OCI-LY3 (cell line): ENCODE measurements at regions not wholly inside any gene's neighbourhood (a gene's known extent, or its start where the extent isn't known, plus 50 kb on each side); places are given as distances from the start of the nearest gene placed in this dataset.

Source experiments
- EZH2phosphoT487 ChIP-seq: fragments of 200-600 bp; shearing (Covaris generic); IDR thresholded peaks from 2 replicates; pipeline ENCODE4 v1.6.1; 2018; ENCODE audit warnings: antibody characterized with exemption, mixed run types, low read depth
- TF ChIP-seq, protein P1 (sequence below): fragments of 200-600, 300-600 bp; sonication (generic); IDR thresholded peaks from 2 replicates; pipeline ENCODE4 v1.5.1; 2014; ENCODE audit warnings: antibody characterized with exemption, low read length, low read depth

DNA sequence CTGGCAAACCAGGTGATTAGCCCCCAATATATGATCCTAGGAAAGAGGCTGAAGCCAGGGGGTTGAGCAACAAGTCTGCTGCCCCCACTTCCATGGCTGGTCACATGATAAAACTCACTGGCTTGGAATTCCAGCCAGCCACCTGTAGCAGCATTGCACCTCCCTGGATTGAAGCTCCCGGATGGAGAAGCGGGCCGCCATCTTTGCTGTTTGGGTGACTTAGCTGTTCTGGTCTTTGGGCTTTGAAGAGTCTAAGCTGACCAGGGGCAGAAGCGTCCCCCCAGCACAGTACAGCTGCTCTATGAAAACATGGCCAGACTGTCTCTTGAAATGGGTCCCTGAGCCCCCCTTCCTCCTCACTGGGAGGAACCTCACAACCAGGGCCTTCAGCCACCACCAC lies 610.2 kb downstream of the ANXA1 start:
- TF ChIP-seq, protein P1, sequence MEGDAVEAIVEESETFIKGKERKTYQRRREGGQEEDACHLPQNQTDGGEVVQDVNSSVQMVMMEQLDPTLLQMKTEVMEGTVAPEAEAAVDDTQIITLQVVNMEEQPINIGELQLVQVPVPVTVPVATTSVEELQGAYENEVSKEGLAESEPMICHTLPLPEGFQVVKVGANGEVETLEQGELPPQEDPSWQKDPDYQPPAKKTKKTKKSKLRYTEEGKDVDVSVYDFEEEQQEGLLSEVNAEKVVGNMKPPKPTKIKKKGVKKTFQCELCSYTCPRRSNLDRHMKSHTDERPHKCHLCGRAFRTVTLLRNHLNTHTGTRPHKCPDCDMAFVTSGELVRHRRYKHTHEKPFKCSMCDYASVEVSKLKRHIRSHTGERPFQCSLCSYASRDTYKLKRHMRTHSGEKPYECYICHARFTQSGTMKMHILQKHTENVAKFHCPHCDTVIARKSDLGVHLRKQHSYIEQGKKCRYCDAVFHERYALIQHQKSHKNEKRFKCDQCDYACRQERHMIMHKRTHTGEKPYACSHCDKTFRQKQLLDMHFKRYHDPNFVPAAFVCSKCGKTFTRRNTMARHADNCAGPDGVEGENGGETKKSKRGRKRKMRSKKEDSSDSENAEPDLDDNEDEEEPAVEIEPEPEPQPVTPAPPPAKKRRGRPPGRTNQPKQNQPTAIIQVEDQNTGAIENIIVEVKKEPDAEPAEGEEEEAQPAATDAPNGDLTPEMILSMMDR: no peak
- no peak for TF ChIP-seq EZH2phosphoT487
